ENCODE measurements at regions not wholly inside any gene's neighbourhood (a gene's known extent, or its start where the extent isn't known, plus 50 kb on each side); places are given as distances from the start of the nearest gene placed in this dataset.

DNA sequence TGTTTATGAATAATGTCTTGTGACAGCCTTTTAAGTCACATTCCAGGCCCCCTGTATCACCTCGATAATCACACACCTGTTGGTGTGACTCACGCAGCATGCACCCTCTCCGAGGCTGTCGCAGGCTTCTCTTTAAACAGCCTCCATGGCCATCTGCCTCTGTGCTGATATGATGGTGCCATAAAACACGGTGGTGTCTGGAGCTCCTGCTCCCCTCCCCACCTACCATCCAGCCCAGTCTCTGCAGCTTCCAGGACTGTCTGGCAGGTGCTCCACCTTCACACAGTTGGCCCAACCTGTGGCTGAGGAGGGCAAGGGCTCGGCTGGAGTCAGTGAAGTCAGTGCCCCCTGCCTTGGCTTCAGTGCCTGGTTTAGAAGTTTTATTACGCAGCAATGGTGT, 173.8 kb upstream of the RPL34 start:
- H3K4me2 ChIP-seq (ENCODE audit: low read depth, low read length): no peak overlapping the region
- H3K4me3 ChIP-seq (replicated peaks in 1 of 3; ENCODE audit: insufficient read depth in 1 of 3, low read depth in 2 of 3, low read length in 3 of 3): no peak overlapping the region
- CTCF ChIA-PET (ENCODE audit: low intra/inter-chr PET ratio, low total read pairs): no interaction called here
- TF ChIP-seq IKZF1 (IDR thresholded peaks at IDR 0.05) (no peak), NFRKB (IDR thresholded peaks at IDR 0.05) (no peak), ZNF383 (CRISPR knock-in tag; IDR thresholded peaks at IDR 0.05; ENCODE audit: borderline replicate concordance) (no peak)
- TF ChIP-seq, protein P1, sequence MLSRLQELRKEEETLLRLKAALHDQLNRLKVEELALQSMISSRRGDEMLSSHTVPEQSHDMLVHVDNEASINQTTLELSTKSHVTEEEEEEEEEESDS (CRISPR knock-in tag; IDR thresholded peaks at IDR 0.05; ENCODE audit: borderline replicate concordance): no peak
- TF ChIP-seq, protein P2, sequence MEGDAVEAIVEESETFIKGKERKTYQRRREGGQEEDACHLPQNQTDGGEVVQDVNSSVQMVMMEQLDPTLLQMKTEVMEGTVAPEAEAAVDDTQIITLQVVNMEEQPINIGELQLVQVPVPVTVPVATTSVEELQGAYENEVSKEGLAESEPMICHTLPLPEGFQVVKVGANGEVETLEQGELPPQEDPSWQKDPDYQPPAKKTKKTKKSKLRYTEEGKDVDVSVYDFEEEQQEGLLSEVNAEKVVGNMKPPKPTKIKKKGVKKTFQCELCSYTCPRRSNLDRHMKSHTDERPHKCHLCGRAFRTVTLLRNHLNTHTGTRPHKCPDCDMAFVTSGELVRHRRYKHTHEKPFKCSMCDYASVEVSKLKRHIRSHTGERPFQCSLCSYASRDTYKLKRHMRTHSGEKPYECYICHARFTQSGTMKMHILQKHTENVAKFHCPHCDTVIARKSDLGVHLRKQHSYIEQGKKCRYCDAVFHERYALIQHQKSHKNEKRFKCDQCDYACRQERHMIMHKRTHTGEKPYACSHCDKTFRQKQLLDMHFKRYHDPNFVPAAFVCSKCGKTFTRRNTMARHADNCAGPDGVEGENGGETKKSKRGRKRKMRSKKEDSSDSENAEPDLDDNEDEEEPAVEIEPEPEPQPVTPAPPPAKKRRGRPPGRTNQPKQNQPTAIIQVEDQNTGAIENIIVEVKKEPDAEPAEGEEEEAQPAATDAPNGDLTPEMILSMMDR (CRISPR knock-in tag; IDR thresholded peaks at IDR 0.05): no peak
- TF ChIP-seq, protein P3, sequence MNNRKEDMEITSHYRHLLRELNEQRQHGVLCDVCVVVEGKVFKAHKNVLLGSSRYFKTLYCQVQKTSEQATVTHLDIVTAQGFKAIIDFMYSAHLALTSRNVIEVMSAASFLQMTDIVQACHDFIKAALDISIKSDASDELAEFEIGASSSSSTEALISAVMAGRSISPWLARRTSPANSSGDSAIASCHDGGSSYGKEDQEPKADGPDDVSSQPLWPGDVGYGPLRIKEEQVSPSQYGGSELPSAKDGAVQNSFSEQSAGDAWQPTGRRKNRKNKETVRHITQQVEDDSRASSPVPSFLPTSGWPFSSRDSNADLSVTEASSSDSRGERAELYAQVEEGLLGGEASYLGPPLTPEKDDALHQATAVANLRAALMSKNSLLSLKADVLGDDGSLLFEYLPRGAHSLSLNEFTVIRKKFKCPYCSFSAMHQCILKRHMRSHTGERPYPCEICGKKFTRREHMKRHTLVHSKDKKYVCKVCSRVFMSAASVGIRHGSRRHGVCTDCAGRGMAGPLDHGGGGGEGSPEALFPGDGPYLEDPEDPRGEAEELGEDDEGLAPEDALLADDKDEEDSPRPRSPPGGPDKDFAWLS (CRISPR knock-in tag; IDR thresholded peaks at IDR 0.05; ENCODE audit: borderline replicate concordance): no peak
- no peak for ATAC-seq
- no peaks in the 10 kb centered on the region for H3K4me1 ChIP-seq (ENCODE audit: insufficient read depth, low read length)
- no peak for FAIRE-seq
- intact Hi-C loops (cut with micrococcal nuclease; ENCODE audit: unreplicated experiment): no loop called here
- no peak overlapping the region for H3K9ac ChIP-seq (ENCODE audit: insufficient read depth, low read depth, low read length)
- H3K79me2 ChIP-seq (ENCODE audit: insufficient read depth, low read length): no peaks in the 10 kb centered on the region
- in situ Hi-C loops (cut with HindIII; ENCODE audit: extremely low pct_ligation_motif_present, low pct_unique_long_range_greater_than_20kb): no loop called here
- H3K27ac ChIP-seq (ENCODE audit: extremely low read length, insufficient read depth, low read length): no peak overlapping the region
- no TSS peak for BruUV-seq (replicated peaks)
- no peaks in the 10 kb centered on the region for H3K9me3 ChIP-seq (ENCODE audit: low read length)
- no peak overlapping the region for H2AFZ ChIP-seq (ENCODE audit: low read length)
- 12% methylated on average over 7 of the region's 7 CpGs for WGBS (ENCODE audit: low lambda C conversion rate)
- POLR2A ChIA-PET: no interaction called here
- no peaks in the 10 kb centered on the region for H4K20me1 ChIP-seq (ENCODE audit: insufficient read depth, low read length)
- no peaks in the 10 kb centered on the region for H3K36me3 ChIP-seq (replicated peaks in 1 of 2; ENCODE audit: control insufficient read depth in 1 of 2, insufficient read depth in 2 of 2, low read length in 2 of 2)
- no peak for DNase-seq (ENCODE audit: low spot score)
- H3K27me3 ChIP-seq (ENCODE audit: control insufficient read depth in 1 of 2, insufficient read depth in 2 of 2, low read length in 2 of 2): no peaks in the 10 kb centered on the region
